Smooth muscle cell (in vitro differentiated cells): ENCODE measurements at regions not wholly inside any gene's neighbourhood (a gene's known extent, or its start where the extent isn't known, plus 50 kb on each side); places are given as distances from the start of the nearest gene placed in this dataset.
A peak's percentile ranks its signal among the peaks of the same experiment; 100 is the strongest.

Source experiments
- DNase-seq: peaks from one replicate; lab custom pipeline; 2025; ENCODE audit not compliant: unreplicated experiment; lab: John Stamatoyannopoulos, UW
- H2AFZ ChIP-seq: fragments of 200-600 bp; sonication (generic); 2 replicates; pipeline ENCODE4 v1.6.0; 2016; ENCODE audit warnings: antibody characterized with exemption, low read depth, mild to moderate bottlenecking
- H3F3A ChIP-seq: fragments of 200-600 bp; sonication (generic); 2 replicates; pipeline ENCODE4 v1.6.0; 2017; ENCODE audit warnings: antibody characterized with exemption, low read depth
- H3K27ac ChIP-seq: fragments of 200-600 bp; sonication (generic); 2 replicates; pipeline ENCODE4 v1.5.1; 2016; ENCODE audit warnings: low read depth, mild to moderate bottlenecking
- H3K27me3 ChIP-seq: fragments of 200-600 bp; sonication (generic); 2 replicates; pipeline ENCODE4 v1.6.1; 2016; ENCODE audit warnings: low read depth, mild to moderate bottlenecking
- H3K36me3 ChIP-seq: fragments of 200-600 bp; sonication (generic); 2 replicates; pipeline ENCODE4 v1.5.1; 2016; ENCODE audit warnings: low read depth
- H3K4me1 ChIP-seq: fragments of 200-600 bp; sonication (generic); 2 replicates; pipeline ENCODE4 v1.5.1; 2016; ENCODE audit warnings: low read depth
- H3K4me2 ChIP-seq: fragments of 200-600 bp; sonication (generic); 2 replicates; pipeline ENCODE4 v1.6.0; 2016; ENCODE audit warnings: mild to moderate bottlenecking
- H3K4me3 ChIP-seq: fragments of 200-600 bp; sonication (generic); 2 replicates; pipeline ENCODE4 v1.5.1; 2016; ENCODE audit warnings: mild to moderate bottlenecking
- H3K79me2 ChIP-seq: fragments of 200-600 bp; sonication (generic); 2 replicates; pipeline ENCODE4 v1.6.0; 2016; ENCODE audit warnings: low read depth, mild to moderate bottlenecking
- H3K9ac ChIP-seq: fragments of 200-600 bp; sonication (generic); 2 replicates; pipeline ENCODE4 v1.6.0; 2016; ENCODE audit warnings: low read depth
- H3K9me3 ChIP-seq: fragments of 200-600 bp; sonication (generic); replicated peaks from 2 replicates; pipeline ENCODE4 v1.5.1; 2016; ENCODE audit warnings: low read depth
- H4K20me1 ChIP-seq: fragments of 200-600 bp; sonication (generic); 2 replicates; pipeline ENCODE4 v1.6.0; 2016; ENCODE audit warnings: low read depth
- CTCF ChIP-seq: fragments of 200-600 bp; sonication (generic); IDR thresholded peaks from 2 replicates; pipeline ENCODE4 v1.5.1; 2017; ENCODE audit warnings: borderline replicate concordance, mild to moderate bottlenecking, antibody characterized with exemption; ENCODE audit not compliant: insufficient read depth, poor library complexity, severe bottlenecking
- WGBS: methylation state at CpG from one replicate; pipeline ENCODE4 v1.1.7; 2016; ENCODE audit warnings: low lambda C conversion rate; 5-methylcytosine and 5-hydroxymethylcytosine counted together

DNA sequence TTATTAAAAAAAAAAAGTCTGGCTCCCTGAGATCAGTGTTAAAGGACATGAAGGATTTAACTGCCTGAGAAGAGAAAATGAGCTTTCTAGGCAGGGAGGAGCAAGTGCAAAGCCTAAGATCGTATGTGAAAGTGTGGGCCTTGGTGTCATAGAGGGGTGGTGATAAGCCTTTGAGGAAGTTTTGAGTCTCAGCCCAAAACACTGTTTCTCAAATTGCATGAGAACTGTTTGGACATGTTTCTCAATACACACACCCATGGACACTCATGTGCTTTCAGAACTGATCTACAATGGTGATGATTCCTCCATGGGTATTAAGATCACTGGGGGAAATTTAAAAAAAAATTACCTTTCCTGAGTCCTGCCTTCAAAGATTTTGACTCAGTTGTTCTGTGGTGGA is 336.7 kb upstream of the RND3 start:
- Histone ChIP-seq H3K4me3 (no peak overlapping the region), H3F3A (no peaks in the 10 kb centered on the region), H3K27me3 (no peaks in the 10 kb centered on the region), H3K36me3 (no peaks in the 10 kb centered on the region), H3K27ac (no peak overlapping the region), H2AFZ (no peak overlapping the region), H3K9ac (no peak overlapping the region), H3K4me2 (no peak overlapping the region), H3K79me2 (no peaks in the 10 kb centered on the region), H3K4me1 (no peaks in the 10 kb centered on the region), H4K20me1 (no peaks in the 10 kb centered on the region), H3K9me3 (no peaks in the 10 kb centered on the region)
- 0% methylated on average over 1 of the region's 1 CpG for WGBS
- TF ChIP-seq CTCF = no peak
- no peak for DNase-seq

GRCh38 chr2:150817422-150817821 is 330.0 kb upstream of the RND3 start:
- no peaks in the 10 kb centered on the region for H3K36me3 ChIP-seq
- WGBS = 96% methylated on average over 2 of the region's 2 CpGs
- no peak for TF ChIP-seq CTCF

GRCh38 chr2:150812664-150813367 is 325.3 kb upstream of the RND3 start:
- H4K20me1 ChIP-seq = no peaks in the 10 kb centered on the region
- WGBS = 54% methylated on average over 1 of the region's 1 CpG
- H3K36me3 ChIP-seq = no peaks in the 10 kb centered on the region
- no peak overlapping the region for H3K4me2 ChIP-seq
- H3K27ac ChIP-seq = no peak overlapping the region
- no peaks in the 10 kb centered on the region for H3F3A ChIP-seq
- no peaks in the 10 kb centered on the region for H3K4me1 ChIP-seq
- DNase-seq = no peak
- no peak overlapping the region for H3K9ac ChIP-seq
- H3K4me3 ChIP-seq = no peak overlapping the region
- TF ChIP-seq CTCF = no peak
- no peaks in the 10 kb centered on the region for H3K27me3 ChIP-seq
- H3K9me3 ChIP-seq = no peaks in the 10 kb centered on the region
- H2AFZ ChIP-seq = no peak overlapping the region
- no peaks in the 10 kb centered on the region for H3K79me2 ChIP-seq

More at GRCh38 chr2:150817422-150817821, 330.0 kb upstream of the RND3 start:
- no peaks in the 10 kb centered on the region for H3K79me2 ChIP-seq
- H2AFZ ChIP-seq = no peak overlapping the region
- H3K27me3 ChIP-seq = no peaks in the 10 kb centered on the region
- H3K4me2 ChIP-seq = no peak overlapping the region
- H3K9ac ChIP-seq = no peak overlapping the region
- H3K9me3 ChIP-seq = no peaks in the 10 kb centered on the region
- no peak for DNase-seq
- H4K20me1 ChIP-seq = no peaks in the 10 kb centered on the region
- no peaks in the 10 kb centered on the region for H3F3A ChIP-seq
- no peaks in the 10 kb centered on the region for H3K4me1 ChIP-seq
- no peak overlapping the region for H3K27ac ChIP-seq
- H3K4me3 ChIP-seq = no peak overlapping the region

- peak overlapping the region; percentile 24 for H2AFZ ChIP-seq
- H3K79me2 ChIP-seq = no peaks in the 10 kb centered on the region
- no peaks in the 10 kb centered on the region for H3K27me3 ChIP-seq
- H3K9ac ChIP-seq = no peak overlapping the region
- TF ChIP-seq CTCF = no peak
- H3K36me3 ChIP-seq = no peaks in the 10 kb centered on the region
- no peaks in the 10 kb centered on the region for H3K4me1 ChIP-seq
- H4K20me1 ChIP-seq = no peaks in the 10 kb centered on the region
- no peaks in the 10 kb centered on the region for H3K9me3 ChIP-seq
- DNase-seq = no peak
- 96% methylated on average over 3 of the region's 3 CpGs for WGBS
- no peak overlapping the region for H3K4me3 ChIP-seq
- H3K4me2 ChIP-seq = no peak overlapping the region
- H3F3A ChIP-seq = no peaks in the 10 kb centered on the region
- H3K27ac ChIP-seq = no peak overlapping the region
Measured at GRCh38 chr2:150812066-150812465, 324.6 kb upstream of the RND3 start.
